IPS DF 4.7 (cell line): ENCODE measurements at regions not wholly inside any gene's neighbourhood (a gene's known extent, or its start where the extent isn't known, plus 50 kb on each side); places are given as distances from the start of the nearest gene placed in this dataset.

Experiments
- DNase-seq: peaks from one replicate; pipeline ENCODE4 v3.0.0-alpha.2; 2013; ENCODE audit warnings: low spot score; ENCODE audit errors: extremely low read depth

GRCh38 chr1:168631671-168632400 lies 55.4 kb downstream of the XCL1 start:
- no peak for DNase-seq

GRCh38 chr1:168634951-168635532 lies 58.6 kb downstream of the XCL1 start:
- no peak for DNase-seq

GRCh38 chr1:168636200-168636599 lies 59.8 kb downstream of the XCL1 start:
- no peak for DNase-seq

DNA sequence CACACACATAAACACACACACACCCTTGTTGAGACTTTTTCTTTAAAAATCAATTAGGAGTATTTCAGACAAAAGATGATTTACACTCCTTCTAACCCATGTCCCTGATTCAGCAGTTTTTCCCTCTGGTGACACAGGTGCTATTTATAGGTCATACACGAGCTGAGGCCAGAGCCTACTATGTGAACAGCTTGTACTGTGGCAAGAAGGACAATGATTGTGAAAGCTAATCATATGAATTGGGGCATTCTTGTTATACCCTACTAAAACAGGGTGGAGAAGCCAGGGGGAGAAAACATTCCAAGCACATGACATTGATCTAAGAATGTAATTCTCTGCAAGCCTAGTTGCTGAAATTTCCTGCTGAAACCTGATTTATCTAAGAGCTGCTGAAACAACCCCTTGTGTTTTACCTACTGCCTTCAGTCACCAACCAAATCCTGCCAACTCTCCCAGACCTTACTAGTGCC lies 60.3 kb downstream of the XCL1 start:
- DNase-seq = no peak

- DNase-seq = peak; percentile 68
Observed at GRCh38 chr1:168637350-168637991, 61.1 kb downstream of the XCL1 start.

DNA sequence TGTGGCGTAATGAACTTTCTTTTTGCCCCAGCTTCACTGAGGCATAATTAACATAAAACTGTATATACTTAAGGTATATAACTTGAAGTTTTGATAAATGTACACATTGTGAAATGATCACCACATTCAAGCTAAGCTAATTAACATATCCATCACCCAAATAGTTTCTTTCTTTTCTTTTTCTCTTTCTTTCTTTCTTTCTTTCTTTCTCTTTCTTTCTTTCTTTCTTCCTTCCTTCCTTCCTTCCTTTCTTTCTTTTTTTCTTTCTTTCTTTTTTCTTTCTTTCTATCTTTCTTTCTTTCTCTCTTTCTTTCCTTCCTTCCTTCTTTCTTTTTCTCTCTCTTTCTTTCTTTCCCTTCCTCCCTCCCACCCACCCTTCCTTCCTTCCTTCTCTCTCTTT lies 62.5 kb downstream of the XCL1 start:
- no peak for DNase-seq

- DNase-seq = no peak
Observed at GRCh38 chr1:168640182-168640581, 63.8 kb downstream of the XCL1 start.

DNA sequence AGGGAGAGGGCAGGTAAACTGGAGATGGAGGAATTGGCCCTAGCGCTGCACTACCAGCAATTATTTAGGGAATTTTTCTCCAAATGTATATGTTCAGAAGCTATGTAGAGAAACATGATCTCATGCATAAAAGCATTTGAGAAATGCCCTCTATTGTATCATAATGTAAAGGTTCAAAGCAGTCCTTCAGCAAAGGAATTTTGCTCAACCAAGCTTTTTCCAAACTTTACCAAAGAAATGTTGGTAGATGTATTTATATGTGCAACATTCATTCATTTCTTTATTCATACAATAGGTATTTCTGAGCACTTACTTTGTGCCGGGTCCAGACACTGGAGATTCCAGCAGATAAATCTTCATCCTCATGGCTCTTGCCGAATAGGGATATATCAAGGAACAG lies 64.4 kb downstream of the XCL1 start:
- DNase-seq = no peak

DNA sequence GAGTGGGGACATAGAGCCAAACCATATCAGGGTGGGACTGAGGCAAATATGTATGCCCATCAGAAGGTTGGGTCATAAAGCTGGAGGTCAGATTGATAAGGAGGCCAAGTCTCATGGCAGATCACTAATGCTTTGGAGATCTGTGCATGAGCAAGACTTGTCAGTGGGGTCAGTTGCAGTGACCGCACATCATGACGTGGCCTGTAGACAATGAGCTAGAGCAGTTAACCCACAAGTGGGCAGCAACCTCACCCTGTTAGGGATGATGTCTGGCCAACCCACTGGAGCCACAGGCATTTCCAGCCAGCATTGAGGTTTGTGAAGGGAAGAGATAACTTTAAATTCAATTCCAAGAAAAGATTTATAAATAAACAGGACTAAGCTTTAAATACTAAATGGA lies 66.7 kb downstream of the XCL1 start:
- no peak for DNase-seq
